GM19455 (cell line): ENCODE measurements at regions not wholly inside any gene's neighbourhood (a gene's known extent, or its start where the extent isn't known, plus 50 kb on each side); places are given as distances from the start of the nearest gene placed in this dataset.

Source experiments
- ATAC-seq: cut with Tn5 transposase; IDR thresholded peaks from one replicate; pipeline ENCODE4 v1.9.1; 2021; ENCODE audit not compliant: unreplicated experiment

DNA sequence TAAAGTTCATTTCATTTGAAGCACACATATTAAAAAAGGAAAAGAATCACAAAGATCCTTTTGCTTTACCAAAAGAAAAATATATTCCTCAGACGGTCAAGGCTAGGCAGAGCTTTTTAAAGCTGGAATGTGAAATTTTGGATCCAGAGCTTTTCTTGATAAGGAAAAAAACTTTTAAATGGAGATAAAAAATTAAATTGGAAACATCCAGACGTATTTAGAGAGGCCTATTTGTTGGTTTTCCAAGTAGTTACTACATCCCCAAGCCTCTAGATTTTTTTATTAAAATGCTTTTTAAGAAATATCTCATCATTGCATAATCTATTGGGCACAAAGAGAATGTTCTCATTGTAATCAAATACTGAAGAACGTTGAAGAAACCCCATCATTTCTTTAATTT, 385.7 kb upstream of the CITED2 start:
- ATAC-seq: no peak

DNA sequence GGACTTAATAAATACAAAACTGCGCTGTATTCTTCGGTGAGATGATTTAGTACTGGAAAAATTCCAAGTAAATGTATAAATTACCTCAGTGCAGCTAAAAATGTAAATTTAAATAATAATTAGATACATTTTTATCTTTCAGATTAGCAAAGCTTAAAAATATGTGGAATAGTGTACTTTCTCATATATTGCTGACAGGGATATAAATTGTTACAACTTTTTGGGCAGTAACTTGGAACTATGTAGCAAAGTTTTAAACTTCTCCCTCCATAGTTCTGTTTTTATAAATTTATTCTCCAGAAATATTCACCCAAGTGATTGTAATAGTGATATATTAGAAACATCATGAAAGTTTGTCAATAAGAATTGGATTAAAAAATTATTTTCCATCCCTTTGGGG, 384.6 kb upstream of the CITED2 start:
- no peak for ATAC-seq

DNA sequence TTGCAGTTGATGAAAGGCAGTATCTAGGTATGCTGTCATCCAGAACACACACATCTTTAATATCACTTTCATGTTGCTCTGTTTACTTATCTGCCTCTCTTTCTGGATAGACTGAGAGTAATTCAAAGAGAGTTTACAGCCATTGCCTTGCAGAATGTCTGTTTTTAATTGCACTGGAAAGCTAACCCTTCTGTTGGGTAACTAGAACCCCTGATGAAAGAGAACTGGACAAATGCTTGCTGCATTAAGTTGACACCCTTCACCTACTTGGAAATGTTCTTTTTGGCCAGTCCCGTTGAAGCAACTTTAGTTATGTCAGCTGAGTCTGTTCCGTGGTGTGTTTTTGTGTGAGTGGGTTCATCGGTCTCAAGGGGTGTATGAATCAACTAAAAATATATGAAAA, 383.8 kb upstream of the CITED2 start:
- no peak for ATAC-seq

DNA sequence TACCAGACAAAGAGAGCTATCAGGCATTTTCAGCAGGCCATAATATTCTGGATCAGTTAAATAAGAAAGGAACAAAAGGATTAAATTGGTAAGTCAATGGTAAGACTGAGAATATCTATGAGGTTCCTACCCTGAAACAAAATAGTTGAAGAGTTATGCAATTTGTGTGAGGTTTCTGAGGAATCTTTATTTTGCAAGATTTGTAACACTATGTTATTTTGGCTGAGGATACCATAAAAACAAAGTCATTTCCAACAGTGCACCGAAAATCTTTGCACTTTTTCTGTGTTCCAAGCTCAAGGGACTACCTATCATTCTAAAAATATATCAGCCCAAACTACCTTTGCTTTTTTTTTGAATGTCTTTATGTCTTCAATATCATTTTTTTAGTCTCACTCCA, 383.3 kb upstream of the CITED2 start:
- ATAC-seq: no peak

DNA sequence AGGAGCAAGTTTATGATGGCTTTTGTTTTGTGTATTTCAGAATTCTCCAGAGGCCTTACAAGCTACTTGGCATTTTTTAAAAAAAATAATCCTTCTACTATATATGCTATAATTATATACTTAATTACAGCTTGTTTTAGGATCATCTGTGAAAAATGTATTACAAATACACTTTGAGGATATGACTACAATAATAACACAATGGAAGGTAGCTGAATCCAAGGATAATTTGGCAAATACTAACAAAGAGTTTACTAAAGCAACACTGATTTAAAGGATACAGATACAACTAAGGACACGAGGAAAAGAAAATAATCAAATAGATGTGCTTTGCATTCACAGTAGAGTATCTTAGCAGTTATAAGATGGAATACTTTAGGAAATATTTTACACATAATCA, 381.9 kb upstream of the CITED2 start:
- no peak for ATAC-seq

DNA sequence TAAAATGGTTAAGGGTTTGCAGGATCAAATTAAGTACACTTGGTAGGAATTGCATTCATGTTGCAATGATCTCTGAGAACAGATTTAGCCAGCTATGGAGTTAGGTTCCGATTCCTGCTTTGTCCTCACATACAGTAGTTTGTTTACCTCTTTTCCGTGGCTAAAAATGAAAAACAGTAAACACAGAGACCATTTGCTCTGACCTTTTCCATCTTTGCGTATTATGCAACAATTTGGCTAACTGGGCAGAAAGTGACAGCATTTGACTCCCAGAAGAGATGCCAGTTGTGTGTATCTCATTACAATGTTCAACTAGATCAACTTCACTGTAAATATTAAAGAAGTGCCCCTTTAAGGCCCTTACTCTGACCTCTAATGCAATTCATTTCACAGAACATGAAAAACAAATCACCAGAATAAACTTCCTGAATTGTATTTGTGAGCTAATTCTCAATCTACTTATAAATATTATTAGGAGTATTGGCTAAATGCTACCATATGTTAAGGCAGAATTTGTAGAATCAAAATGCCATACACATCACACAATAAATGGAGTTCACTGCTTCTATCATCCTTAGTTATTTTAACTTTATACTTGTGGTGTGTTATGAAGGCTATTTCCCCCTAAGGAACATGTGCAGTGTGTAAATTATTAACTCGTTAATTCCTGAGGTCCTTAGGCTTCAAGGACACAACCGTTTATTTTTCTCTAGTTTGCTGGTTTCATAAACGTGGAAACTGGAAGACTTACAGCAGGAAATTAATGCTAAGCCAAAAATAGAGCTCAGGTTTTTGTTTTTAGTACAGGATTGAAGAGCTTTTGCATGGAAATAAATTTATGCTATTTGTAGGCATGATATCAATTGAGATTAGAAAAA, 380.7 kb upstream of the CITED2 start:
- ATAC-seq: no peak

DNA sequence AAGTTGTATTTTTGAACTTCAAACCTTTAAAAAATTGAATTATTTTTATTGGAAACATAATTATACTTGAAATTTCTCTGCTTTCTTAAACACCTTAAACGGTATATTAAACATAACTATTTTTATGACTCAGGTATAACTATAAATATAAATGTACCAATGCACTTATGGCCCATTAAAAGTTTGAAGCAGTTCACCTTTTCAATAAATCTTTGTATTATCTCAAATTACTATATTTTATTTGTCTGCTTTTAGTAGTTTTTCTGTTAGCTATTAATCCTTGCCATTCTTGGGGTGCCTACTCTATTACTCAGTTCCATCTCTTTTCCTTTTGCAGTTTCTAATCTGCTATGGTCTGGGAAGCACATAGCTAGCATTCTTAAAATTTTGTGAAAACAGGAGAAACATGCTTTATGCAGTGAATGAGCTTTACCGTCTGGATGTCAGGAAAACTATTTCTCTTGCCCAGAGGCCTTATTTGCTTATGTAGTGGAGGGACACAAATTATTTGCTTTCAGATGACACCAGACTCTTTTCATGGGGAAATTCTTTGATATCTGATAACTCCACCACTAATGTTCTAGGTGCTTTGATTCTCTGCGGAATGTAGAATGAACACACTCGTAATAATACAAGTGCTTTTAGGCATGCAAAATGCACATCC, 378.9 kb upstream of the CITED2 start:
- no peak for ATAC-seq

DNA sequence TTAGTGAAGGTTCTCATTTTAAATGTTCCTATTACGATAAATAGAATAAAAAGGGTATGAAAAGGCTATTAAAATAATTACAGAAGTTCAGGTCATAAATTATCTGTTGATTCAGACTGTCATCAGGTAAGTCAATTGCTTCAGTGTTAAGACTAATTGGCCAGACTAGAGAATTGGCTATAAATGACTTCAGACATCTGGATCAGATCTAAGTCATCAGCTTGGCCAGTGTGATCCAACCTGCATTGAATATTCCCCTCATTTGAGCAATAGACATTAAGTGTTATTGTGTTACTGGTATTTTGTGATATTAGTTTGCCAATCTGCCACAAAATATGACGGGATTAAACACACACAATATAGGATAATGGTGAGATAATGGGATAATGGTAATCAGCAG, 377.6 kb upstream of the CITED2 start:
- no peak for ATAC-seq

DNA sequence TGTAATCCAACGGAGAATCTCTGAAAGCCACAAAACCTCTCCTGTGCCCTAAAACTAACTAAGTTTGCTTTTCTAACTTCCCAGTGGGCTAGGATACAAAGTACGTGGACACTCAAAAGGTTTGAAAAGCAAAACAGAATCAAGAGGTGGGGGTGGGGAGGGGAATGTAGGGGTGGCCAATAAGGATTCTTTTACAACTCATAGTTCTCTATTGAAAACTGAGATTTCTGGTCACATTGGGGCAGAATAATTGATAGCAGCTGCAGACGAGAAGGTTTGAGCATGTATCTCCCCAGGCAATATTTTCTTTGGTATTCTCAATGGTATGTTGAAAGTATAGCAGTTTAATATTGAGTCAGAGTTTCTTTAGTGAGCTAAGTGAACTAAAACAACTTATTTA, 376.7 kb upstream of the CITED2 start:
- ATAC-seq: no peak

DNA sequence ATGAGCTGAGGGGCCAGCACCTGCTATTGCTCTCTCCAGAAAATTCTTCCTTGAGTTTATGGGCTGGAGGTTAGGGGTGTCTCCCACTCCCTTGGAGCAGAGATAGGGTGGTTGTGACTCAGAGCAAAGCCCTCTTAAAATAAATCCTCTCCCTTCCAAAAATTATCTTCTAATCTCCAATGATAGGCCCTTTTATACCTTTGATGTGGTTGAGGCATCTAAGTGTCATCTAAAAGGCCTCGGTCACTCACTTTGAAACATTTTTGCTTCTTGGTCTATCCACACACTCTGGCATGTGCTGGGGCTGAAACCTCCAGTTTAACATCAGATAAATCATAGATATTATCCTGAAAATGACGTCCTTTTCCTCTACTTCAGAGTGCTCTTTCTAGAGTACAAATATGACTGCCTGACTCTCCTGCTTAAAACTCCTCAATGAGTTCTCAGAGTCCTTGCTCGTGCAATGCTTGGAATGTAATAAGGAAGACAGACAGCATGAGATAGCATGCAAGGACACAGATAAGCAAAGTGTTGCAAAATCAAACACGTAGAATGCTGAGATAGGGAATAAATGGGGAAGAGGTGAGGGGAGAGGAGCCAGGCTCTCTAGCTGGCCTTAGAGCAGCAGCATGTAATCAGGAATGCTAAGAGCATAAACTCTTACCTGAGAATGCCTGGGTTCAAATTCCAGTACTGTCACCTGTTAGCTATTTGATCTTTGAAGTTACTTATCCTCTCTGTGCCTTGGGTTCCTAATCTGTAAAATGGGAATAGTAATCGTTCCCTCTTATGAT, 374.1 kb upstream of the CITED2 start:
- ATAC-seq: no peak

DNA sequence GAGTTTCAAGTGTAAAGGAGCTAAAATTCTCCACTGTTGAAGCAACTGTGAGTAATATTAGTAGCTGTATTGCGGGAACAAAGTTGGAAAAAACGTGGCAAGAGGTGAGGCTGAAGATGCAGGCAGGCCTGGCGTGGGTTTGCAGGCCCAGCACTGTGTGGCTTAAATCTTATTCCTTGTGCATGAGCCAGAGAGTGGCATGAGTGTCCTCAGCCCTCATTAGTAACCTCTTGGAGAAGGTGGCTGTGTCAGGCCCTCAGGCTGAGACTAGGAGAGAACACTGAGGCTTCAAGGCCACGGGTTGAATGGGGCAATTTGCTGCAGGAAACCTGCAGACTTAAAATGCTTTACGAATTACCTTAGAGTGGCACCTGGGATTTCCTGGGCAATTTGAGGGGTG, 372.7 kb upstream of the CITED2 start:
- ATAC-seq: no peak

DNA sequence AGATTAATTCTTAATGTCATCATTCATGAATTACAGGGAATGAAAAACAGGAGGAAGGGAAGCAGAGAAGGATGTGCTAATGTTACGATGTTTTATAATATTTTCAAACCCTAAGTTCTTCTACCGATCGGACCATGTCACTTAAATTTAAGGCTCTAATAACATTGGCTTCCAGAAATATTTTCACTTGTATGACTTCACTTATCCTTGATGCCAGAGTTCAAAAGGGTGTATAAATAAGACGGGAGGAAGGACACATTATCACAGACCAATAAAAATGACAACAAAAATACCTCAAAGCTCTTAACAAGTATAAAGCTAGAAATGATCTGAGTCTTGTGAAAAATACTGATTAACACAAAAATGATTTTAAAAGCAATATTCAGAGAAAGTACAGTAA, 370.4 kb upstream of the CITED2 start:
- no peak for ATAC-seq

DNA sequence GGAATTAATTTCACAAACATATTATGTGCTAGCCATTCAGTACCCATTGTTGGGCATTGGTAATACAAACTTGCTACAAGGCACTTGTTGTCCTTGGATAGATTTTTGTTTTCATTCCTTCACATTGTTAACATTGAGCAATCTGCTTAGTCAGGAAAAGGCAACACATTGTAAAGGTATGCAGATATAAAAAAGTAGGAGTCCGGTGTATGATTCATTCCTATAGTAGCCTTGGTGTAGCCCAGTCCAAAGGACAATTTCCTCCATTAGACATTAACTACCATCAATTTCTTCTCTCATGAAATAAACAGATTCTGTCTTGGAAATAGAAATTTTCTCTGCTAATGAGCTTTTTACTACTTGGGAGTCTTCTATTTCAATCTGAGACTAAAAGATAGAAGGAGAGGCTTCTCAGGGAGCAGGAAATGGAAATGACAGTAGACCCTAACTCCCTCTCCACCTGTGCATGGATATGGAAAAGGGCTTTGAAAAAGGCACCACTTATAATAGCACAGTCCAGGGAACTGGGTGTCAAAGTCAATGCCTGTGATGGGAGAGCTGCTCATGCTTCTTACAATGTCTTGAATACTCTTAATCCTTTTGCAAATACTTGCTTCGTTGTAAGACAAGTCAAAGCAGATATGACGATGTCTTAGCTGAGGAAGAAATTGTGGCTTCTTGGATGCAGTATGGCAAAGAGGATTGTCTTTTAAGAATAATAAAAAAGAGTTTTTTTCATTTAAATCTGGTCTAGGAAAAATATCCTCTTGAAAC, 369.4 kb upstream of the CITED2 start:
- no peak for ATAC-seq

DNA sequence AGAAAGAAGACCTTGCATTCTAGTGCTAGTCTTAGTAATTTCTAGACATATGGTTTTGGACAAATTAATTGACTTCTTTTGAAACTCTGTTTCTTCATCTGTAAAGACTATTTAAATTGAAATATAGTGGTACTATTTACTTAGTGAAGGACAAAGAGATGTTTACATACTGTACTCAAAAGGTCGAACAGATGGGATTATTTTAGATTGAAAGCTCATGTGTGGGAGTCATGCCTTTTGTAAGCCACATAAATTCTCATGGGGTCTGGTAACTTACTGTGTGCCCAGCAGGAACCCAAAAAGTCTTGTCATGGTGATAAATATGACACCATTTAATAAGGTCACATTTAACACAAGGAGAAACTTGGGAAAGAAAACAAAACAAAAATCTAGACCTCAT, 368.2 kb upstream of the CITED2 start:
- ATAC-seq: no peak

DNA sequence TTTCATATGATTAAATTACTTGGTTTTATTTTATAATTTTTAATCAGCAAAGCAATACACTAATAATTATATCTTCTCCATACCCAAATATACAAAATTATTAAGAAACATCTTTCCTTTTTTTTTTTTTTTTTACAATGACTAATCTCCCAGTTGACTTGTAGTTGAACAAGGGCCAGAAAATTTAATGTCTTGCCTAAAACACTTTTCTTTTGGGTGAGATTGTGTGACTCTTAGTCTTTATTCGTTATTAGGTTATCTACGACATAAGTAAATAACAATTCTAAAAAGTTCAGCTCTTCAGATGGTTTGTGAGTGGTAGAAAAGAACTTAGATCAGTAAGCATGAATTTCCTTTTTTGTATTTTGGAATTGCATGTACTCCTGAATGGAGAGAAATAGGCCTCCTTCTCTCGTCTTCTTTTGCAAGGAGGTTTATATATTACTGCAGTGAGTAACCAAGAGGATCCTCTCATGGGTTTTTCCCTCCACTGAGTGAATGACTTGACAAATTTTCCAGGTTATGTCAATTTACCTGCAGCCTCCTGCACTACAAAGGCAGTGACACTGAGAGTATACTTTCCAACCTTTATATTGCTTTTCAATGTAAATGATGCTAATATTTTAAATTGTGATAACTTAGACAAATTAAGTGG, 364.5 kb upstream of the CITED2 start:
- ATAC-seq: no peak

DNA sequence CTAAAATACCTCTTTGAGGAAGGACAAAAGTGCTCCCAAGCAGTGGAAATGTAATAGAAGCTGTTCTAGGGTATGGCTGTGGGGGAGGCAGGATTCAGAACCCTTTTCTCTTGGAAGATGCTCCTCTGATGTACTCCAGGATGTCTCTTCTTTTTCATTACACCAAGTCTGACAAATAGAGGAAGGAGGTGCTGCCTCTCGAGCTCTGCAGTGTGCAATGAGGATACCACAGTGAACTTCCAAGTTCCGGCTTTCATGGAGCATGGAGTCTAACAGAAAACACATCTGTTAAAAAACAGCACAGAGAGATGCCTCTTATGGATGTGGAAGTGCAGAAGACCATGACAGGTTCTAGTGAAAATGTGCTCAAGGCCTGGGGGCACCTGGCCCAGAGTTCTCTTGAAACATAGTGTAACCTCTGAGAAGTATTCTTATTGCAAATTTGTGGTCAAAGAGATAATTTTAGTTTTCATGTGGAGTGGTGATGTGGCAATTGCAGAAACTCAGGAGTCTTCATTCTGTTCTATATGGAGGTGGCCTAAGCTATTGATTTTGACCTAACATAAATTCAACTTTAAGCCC, 362.0 kb upstream of the CITED2 start:
- no peak for ATAC-seq

DNA sequence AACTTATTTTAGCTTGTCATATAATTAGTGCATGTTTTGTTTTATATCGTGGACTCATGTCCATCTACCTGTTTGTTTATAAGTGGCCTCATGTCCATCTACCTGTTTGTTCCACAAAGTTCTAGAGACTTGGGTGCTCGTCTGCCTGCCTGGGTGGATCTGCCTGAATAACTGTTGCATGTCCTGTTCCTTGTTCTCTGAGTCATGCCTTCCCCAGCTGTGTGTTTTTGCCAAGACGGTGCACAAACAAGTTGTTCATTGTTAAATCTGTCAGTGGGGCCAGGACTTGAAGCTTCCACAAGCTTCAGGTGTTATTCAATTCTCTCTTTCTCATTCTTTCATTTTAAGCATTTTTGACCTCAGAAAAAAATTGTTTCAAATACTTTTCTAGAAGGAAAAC, 358.0 kb upstream of the CITED2 start:
- ATAC-seq: no peak

DNA sequence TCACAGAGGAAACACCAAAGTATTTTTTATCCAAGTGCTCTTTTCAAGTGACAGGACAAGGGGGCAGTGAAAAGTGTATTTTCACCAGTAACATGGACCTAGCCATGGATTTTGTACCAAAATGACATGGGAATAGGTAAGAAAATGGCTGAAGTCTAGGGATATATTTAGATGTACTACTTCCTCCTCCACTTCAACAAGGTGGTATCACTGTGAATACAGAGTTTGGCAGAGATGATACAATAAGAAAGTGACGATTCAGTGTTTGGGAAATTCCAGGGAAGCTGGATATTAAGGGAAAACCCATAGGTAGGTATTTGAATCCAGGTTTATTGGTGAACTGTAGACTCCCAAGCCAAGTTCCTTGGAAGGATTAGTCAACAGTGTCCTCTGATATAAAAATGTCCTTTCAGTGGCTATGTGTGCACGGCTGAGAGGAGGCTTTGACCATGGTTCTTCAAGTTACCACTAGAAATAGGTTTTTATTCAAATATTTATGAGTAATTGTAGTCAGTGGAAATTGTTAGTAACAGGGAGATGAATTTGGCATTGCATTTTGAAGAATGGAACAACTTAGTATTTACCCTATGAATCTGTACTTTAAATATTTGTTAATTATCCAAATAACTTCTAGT, 356.0 kb upstream of the CITED2 start:
- no peak for ATAC-seq

DNA sequence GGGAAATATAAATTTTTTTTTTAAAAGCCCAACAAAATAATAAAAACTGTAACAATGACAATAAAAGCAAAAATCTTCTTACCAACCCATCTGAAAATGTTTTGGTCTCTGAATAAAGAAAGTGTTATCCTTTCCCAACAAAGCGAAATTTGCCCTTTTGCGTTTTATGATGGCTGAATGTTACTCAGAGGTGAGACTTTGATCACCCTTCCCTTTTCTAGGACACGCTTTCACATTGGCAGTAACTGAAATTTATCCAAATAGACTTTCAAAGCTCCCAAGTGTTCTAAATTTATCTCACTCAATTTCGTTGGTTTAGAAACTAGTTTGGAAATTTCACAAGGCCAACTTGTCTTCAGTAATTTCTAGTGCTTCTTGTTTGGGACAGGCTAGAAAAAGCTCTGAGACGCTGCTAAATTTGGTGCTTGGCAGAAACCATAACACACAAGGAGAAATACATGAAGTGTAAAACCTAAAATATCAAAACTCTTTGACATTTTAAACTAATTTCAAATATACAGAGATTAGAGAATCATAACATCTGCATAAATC, 354.5 kb upstream of the CITED2 start:
- no peak for ATAC-seq
